RWPE2 (cell line): ENCODE measurements at regions not wholly inside any gene's neighbourhood (a gene's known extent, or its start where the extent isn't known, plus 50 kb on each side); places are given as distances from the start of the nearest gene placed in this dataset.

Source experiments
- ATAC-seq: fragments of 200-7000 bp; cut with Tn5 transposase; 3 replicates; pipeline ENCODE4 v1.9.1; 2021; ENCODE audit warnings: low read depth
- DNase-seq: peaks from one replicate; pipeline ENCODE4 v3.0.0-alpha.2; 2020; ENCODE audit warnings: low spot score
- H3K27ac ChIP-seq: fragments of 450-650 bp; 2 replicates; pipeline ENCODE4 v1.5.1; 2017; ENCODE audit warnings: mild to moderate bottlenecking; ENCODE audit not compliant: poor library complexity, severe bottlenecking
- H3K27me3 ChIP-seq: fragments of 250-450 bp; sonication (Bioruptor Pico); 2 replicates; pipeline ENCODE4 v1.5.1; 2021; ENCODE audit warnings: mild to moderate bottlenecking, moderate library complexity; ENCODE audit not compliant: insufficient read depth, poor library complexity, severe bottlenecking
- H3K36me3 ChIP-seq: fragments of 250-450 bp; sonication (Bioruptor Pico); 2 replicates; pipeline ENCODE4 v1.5.1; 2020; ENCODE audit warnings: low read depth, mild to moderate bottlenecking, moderate library complexity
- H3K4me1 ChIP-seq: fragments of 250-450 bp; sonication (Bioruptor Pico); 2 replicates; pipeline ENCODE4 v1.5.1; 2021; ENCODE audit warnings: mild to moderate bottlenecking, moderate library complexity; ENCODE audit not compliant: insufficient read depth, poor library complexity, severe bottlenecking
- H3K4me3 ChIP-seq: fragments of 250-450 bp; sonication (Bioruptor Pico); 2 replicates; pipeline ENCODE4 v1.5.1; 2021; ENCODE audit warnings: mild to moderate bottlenecking, moderate library complexity; ENCODE audit not compliant: severe bottlenecking
- H3K9me3 ChIP-seq: fragments of 250-450 bp; sonication (Bioruptor Pico); 2 replicates; pipeline ENCODE4 v1.5.1; 2021; ENCODE audit warnings: mild to moderate bottlenecking, moderate library complexity; ENCODE audit not compliant: severe bottlenecking
- TF ChIP-seq, protein P1 (sequence below): fragments of 450-650 bp; IDR thresholded peaks from one replicate; pipeline ENCODE4 v1.5.1; 2017; ENCODE audit warnings: mild to moderate bottlenecking, moderate library complexity; ENCODE audit not compliant: poor library complexity, severe bottlenecking

DNA sequence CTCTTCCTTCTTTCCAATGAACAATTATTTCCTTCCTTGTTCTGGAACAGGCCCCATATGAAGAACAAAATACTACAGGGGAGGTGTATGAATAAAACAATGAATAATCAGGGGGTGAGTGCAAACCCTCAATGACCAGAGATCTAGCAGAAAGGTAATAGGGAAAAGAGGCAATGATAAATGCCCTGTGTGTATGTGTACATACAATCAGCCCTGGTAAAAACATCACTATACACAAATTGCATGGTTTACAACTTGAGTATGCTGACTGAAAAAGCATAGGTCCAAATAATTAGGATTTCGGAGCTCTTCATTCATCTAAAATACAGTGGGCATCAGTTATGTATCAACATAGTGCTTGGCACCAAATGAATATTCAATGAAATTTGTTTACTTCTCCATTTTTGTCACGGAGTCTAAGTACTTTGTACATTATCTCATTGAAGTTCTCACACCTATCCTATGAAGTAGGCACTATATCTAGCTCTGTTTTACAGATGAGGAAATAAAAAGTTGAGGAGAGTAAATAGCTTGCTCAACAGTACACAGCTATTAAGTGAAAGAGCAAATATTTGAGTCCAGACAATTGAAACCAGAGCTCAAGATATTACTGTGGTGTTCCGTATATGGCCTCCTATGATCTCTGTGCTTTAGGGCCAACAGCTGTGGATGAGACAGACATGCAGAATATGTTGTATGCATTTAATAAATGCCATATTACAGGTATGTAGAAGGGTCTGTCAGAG is 1065.4 kb downstream of the SORCS3 start:
- H3K36me3 ChIP-seq = no peaks in the 10 kb centered on the region
- H3K4me3 ChIP-seq = no peak overlapping the region
- H3K27me3 ChIP-seq = no peaks in the 10 kb centered on the region
- DNase-seq = no peak
- ATAC-seq = no peak
- TF ChIP-seq, protein P1, sequence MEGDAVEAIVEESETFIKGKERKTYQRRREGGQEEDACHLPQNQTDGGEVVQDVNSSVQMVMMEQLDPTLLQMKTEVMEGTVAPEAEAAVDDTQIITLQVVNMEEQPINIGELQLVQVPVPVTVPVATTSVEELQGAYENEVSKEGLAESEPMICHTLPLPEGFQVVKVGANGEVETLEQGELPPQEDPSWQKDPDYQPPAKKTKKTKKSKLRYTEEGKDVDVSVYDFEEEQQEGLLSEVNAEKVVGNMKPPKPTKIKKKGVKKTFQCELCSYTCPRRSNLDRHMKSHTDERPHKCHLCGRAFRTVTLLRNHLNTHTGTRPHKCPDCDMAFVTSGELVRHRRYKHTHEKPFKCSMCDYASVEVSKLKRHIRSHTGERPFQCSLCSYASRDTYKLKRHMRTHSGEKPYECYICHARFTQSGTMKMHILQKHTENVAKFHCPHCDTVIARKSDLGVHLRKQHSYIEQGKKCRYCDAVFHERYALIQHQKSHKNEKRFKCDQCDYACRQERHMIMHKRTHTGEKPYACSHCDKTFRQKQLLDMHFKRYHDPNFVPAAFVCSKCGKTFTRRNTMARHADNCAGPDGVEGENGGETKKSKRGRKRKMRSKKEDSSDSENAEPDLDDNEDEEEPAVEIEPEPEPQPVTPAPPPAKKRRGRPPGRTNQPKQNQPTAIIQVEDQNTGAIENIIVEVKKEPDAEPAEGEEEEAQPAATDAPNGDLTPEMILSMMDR = no peak
- no peak overlapping the region for H3K27ac ChIP-seq
- H3K9me3 ChIP-seq = no peaks in the 10 kb centered on the region
- H3K4me1 ChIP-seq = no peaks in the 10 kb centered on the region

- DNase-seq (no peak), ATAC-seq (no peak)
- Histone ChIP-seq H3K27me3 (no peaks in the 10 kb centered on the region), H3K4me1 (no peaks in the 10 kb centered on the region), H3K36me3 (no peaks in the 10 kb centered on the region), H3K4me3 (no peak overlapping the region), H3K27ac (no peak overlapping the region), H3K9me3 (peaks cover 2% of the 10 kb centered on the region)
- TF ChIP-seq, protein P1 = no peak
These were observed 1061.1 kb downstream of the SORCS3 start for GRCh38 chr10:105702211-105702610.

- no peak for ATAC-seq
- no peaks in the 10 kb centered on the region for H3K27me3 ChIP-seq
- TF ChIP-seq, protein P1 = no peak
These were observed 1059.1 kb downstream of the SORCS3 start for GRCh38 chr10:105700218-105700617.

GRCh38 chr10:105699504-105699903 is 1058.4 kb downstream of the SORCS3 start:
- Histone ChIP-seq H3K4me1 (no peaks in the 10 kb centered on the region), H3K9me3 (peaks cover 2% of the 10 kb centered on the region), H3K27me3 (no peaks in the 10 kb centered on the region), H3K27ac (no peak overlapping the region), H3K4me3 (no peak overlapping the region), H3K36me3 (no peaks in the 10 kb centered on the region)
- no peak for ATAC-seq
- DNase-seq = no peak
- TF ChIP-seq, protein P1 = no peak

More at GRCh38 chr10:105700218-105700617, 1059.1 kb downstream of the SORCS3 start:
- H3K27ac ChIP-seq = no peak overlapping the region
- no peaks in the 10 kb centered on the region for H3K36me3 ChIP-seq
- DNase-seq = no peak
- no peaks in the 10 kb centered on the region for H3K4me1 ChIP-seq
- no peak overlapping the region for H3K4me3 ChIP-seq
- H3K9me3 ChIP-seq = peaks cover 2% of the 10 kb centered on the region

GRCh38 chr10:105698592-105698991 is 1057.5 kb downstream of the SORCS3 start:
- Histone ChIP-seq H3K27me3 (no peaks in the 10 kb centered on the region), H3K36me3 (no peaks in the 10 kb centered on the region), H3K9me3 (peaks cover 2% of the 10 kb centered on the region), H3K4me1 (no peaks in the 10 kb centered on the region), H3K27ac (no peak overlapping the region), H3K4me3 (no peak overlapping the region)
- DNase-seq (no peak), ATAC-seq (no peak)
- TF ChIP-seq, protein P1 = no peak
